ENCODE measurements at regions not wholly inside any gene's neighbourhood (a gene's known extent, or its start where the extent isn't known, plus 50 kb on each side); places are given as distances from the start of the nearest gene placed in this dataset.
A peak's percentile ranks its signal among the peaks of the same experiment; 100 is the strongest.

GRCh38 chr20:7029019-7029418 lies 261.5 kb downstream of the BMP2 start:
- DNase-seq (ENCODE audit: low read depth), result no peak
- TF ChIP-seq CTCF (IDR thresholded peaks at IDR 0.05; ENCODE audit: control insufficient read depth, insufficient read depth, low read depth, low read length, missing control alignments), result no peak
- no peak overlapping the region for H3K4me3 ChIP-seq (ENCODE audit: control insufficient read depth, low read depth, low read length)

GRCh38 chr20:7031222-7031621 lies 263.7 kb downstream of the BMP2 start:
- H3K4me3 ChIP-seq (ENCODE audit: control insufficient read depth, low read depth, low read length), result no peak overlapping the region
- TF ChIP-seq CTCF (IDR thresholded peaks at IDR 0.05; ENCODE audit: control insufficient read depth, insufficient read depth, low read depth, low read length, missing control alignments), result peak; percentile 14
- DNase-seq (ENCODE audit: low read depth), result no peak

GRCh38 chr20:7038029-7038428 lies 270.5 kb downstream of the BMP2 start:
- DNase-seq (ENCODE audit: low read depth), result no peak
- no peak overlapping the region for H3K4me3 ChIP-seq (ENCODE audit: control insufficient read depth, low read depth, low read length)
- no peak for TF ChIP-seq CTCF (IDR thresholded peaks at IDR 0.05; ENCODE audit: control insufficient read depth, insufficient read depth, low read depth, low read length, missing control alignments)

GRCh38 chr20:7057611-7058010 lies 290.1 kb downstream of the BMP2 start:
- no peak overlapping the region for H3K4me3 ChIP-seq (ENCODE audit: control insufficient read depth, low read depth, low read length)
- DNase-seq (ENCODE audit: low read depth), result no peak
- TF ChIP-seq CTCF (IDR thresholded peaks at IDR 0.05; ENCODE audit: control insufficient read depth, insufficient read depth, low read depth, low read length, missing control alignments), result no peak

GRCh38 chr20:7078804-7079203 lies 311.3 kb downstream of the BMP2 start:
- TF ChIP-seq CTCF (IDR thresholded peaks at IDR 0.05; ENCODE audit: control insufficient read depth, insufficient read depth, low read depth, low read length, missing control alignments), result no peak
- no peak for DNase-seq (ENCODE audit: low read depth)
- no peak overlapping the region for H3K4me3 ChIP-seq (ENCODE audit: control insufficient read depth, low read depth, low read length)

GRCh38 chr20:7080472-7080871 lies 313.0 kb downstream of the BMP2 start:
- TF ChIP-seq CTCF (IDR thresholded peaks at IDR 0.05; ENCODE audit: control insufficient read depth, insufficient read depth, low read depth, low read length, missing control alignments), result no peak
- H3K4me3 ChIP-seq (ENCODE audit: control insufficient read depth, low read depth, low read length), result no peak overlapping the region

GRCh38 chr20:7085467-7085866 lies 318.0 kb downstream of the BMP2 start:
- no peak for DNase-seq (ENCODE audit: low read depth)
- no peak for TF ChIP-seq CTCF (IDR thresholded peaks at IDR 0.05; ENCODE audit: control insufficient read depth, insufficient read depth, low read depth, low read length, missing control alignments)
- no peak overlapping the region for H3K4me3 ChIP-seq (ENCODE audit: control insufficient read depth, low read depth, low read length)

More at GRCh38 chr20:7080472-7080871, 313.0 kb downstream of the BMP2 start:
- DNase-seq (ENCODE audit: low read depth), result no peak

All from AG09309 (cell line).